Natural killer cell (primary cell): ENCODE measurements at regions not wholly inside any gene's neighbourhood (a gene's known extent, or its start where the extent isn't known, plus 50 kb on each side); places are given as distances from the start of the nearest gene placed in this dataset.

Experiments used
- ATAC-seq, 3 donors: fragments of 150-1000 bp in 2 of 3; fragments of 200-7000 bp in 1 of 3; cut with Tn5 transposase; 1 replicate in 1 of 3; 2 replicates in 2 of 3; pipeline ENCODE4 v1.10.0; 2021; ENCODE audit warnings: mild to moderate bottlenecking in 2 of 3, moderate library complexity in 2 of 3
- DNase-seq, 2 donors: peaks; one replicate each; pipeline versions ENCODE4 v3.0.0 to v3.0.0-alpha.2; 2013 to 2021; ENCODE audit warnings: mixed read lengths in 1 of 2
- H3K27ac ChIP-seq: one replicate; pipeline ENCODE4 v1.5.1; 2013; ENCODE audit warnings: mild to moderate bottlenecking, low read length
- H3K27me3 ChIP-seq: one replicate; pipeline ENCODE4 v1.6.1; 2013; ENCODE audit warnings: low read length; ENCODE audit not compliant: control insufficient read depth, insufficient read depth
- H3K36me3 ChIP-seq: one replicate; pipeline ENCODE4 v1.6.1; 2013; ENCODE audit warnings: low read length; ENCODE audit not compliant: control insufficient read depth, insufficient read depth
- H3K4me1 ChIP-seq: one replicate; pipeline ENCODE4 v1.6.1; 2013; ENCODE audit warnings: low read length; ENCODE audit not compliant: control insufficient read depth, insufficient read depth
- H3K4me3 ChIP-seq: one replicate; pipeline ENCODE4 v1.5.1; 2013; ENCODE audit warnings: low read length
- H3K9me3 ChIP-seq: one replicate; pipeline ENCODE4 v1.6.1; 2013; ENCODE audit warnings: low read length; ENCODE audit not compliant: control insufficient read depth, insufficient read depth
- H3K27ac Mint-ChIP-seq, 2 donors: one replicate each; pipeline ENCODE4 v1.8.0; 2022; ENCODE audit warnings: mild to moderate bottlenecking in 2 of 2, mixed read lengths in 2 of 2, moderate library complexity in 1 of 2
- H3K27me3 Mint-ChIP-seq, 2 donors: one replicate each; pipeline ENCODE4 v1.8.0; 2022; ENCODE audit warnings: low read depth in 2 of 2, mixed read lengths in 2 of 2
- H3K36me3 Mint-ChIP-seq: one replicate; pipeline ENCODE4 v1.8.0; 2022; ENCODE audit warnings: mixed read lengths
- H3K4me1 Mint-ChIP-seq, 2 donors: one replicate each; pipeline ENCODE4 v1.8.0; 2022; ENCODE audit warnings: mixed read lengths in 2 of 2
- H3K4me3 Mint-ChIP-seq: one replicate; pipeline ENCODE4 v1.8.0; 2022; ENCODE audit warnings: mild to moderate bottlenecking, moderate library complexity, mixed read lengths
- H3K9me3 Mint-ChIP-seq, 2 donors: one replicate each; pipeline ENCODE4 v1.8.0; 2022; ENCODE audit warnings: mixed read lengths in 2 of 2
- CTCF ChIP-seq: fragments of 200-600 bp; IDR thresholded peaks from one replicate; pipeline ENCODE4 v1.8.0; 2022; ENCODE audit warnings: antibody characterized with exemption
- WGBS: methylation state at CpG from one replicate; pipeline ENCODE4 v1.1.7; 2013; ENCODE audit warnings: missing lambda C conversion rate; ENCODE audit not compliant: insufficient coverage; 5-methylcytosine and 5-hydroxymethylcytosine counted together
- intact Hi-C: fragments of 100-400 bp; cut with micrococcal nuclease; formaldehyde crosslinking; loops from one replicate; pipeline ENCODE4 v1.14.2; 2022

GRCh38 chr14:95439881-95440280, 76.6 kb downstream of the SYNE3 start:
- H3K27ac ChIP-seq: no peak overlapping the region
- Mint-ChIP-seq H3K4me3 (no peak overlapping the region), H3K9me3 (no peaks in the 10 kb centered on the region), H3K4me1 (peaks cover 0 to 6% of the 10 kb centered on the region in 2 donors), H3K27me3 (no peaks in the 10 kb centered on the region), H3K36me3 (no peaks in the 10 kb centered on the region), H3K27ac (no peak overlapping the region)
- no peaks in the 10 kb centered on the region for H3K4me1 ChIP-seq
- H3K36me3 ChIP-seq: peaks cover 34% of the 10 kb centered on the region
- no peak overlapping the region for H3K4me3 ChIP-seq
- no peaks in the 10 kb centered on the region for H3K9me3 ChIP-seq
- intact Hi-C loops: loop anchor here (5.0 to 10.0 kb wide), 2 partner anchors 42 to 245 kb away; partner anchors contain the start of gene TCL1B
- DNase-seq (no peak), ATAC-seq (no peak)
- 96% methylated on average over 14 of the region's 14 CpGs for WGBS
- no peaks in the 10 kb centered on the region for H3K27me3 ChIP-seq
- TF ChIP-seq CTCF: no peak

- peaks cover 0 to 2% of the 10 kb centered on the region in 2 donors for H3K4me1 Mint-ChIP-seq
- Histone ChIP-seq H3K27me3 (no peaks in the 10 kb centered on the region), H3K9me3 (no peaks in the 10 kb centered on the region), H3K27ac (no peak overlapping the region), H3K36me3 (peaks cover 45% of the 10 kb centered on the region), H3K4me1 (no peaks in the 10 kb centered on the region), H3K4me3 (no peak overlapping the region)
- ATAC-seq (no peak), DNase-seq (no peak)
- H3K36me3 Mint-ChIP-seq: no peaks in the 10 kb centered on the region
- H3K27ac Mint-ChIP-seq: no peak overlapping the region
- no peaks in the 10 kb centered on the region for H3K9me3 Mint-ChIP-seq
- intact Hi-C loops: no loop called here
- no peak overlapping the region for H3K4me3 Mint-ChIP-seq
- WGBS: 78% methylated on average over 5 of the region's 5 CpGs
- no peaks in the 10 kb centered on the region for H3K27me3 Mint-ChIP-seq
- no peak for TF ChIP-seq CTCF
These were observed 78.7 kb downstream of the SYNE3 start for GRCh38 chr14:95437715-95438114.

GRCh38 chr14:95436354-95436753, 80.1 kb downstream of the SYNE3 start:
- Histone ChIP-seq H3K27me3 (no peaks in the 10 kb centered on the region), H3K4me3 (no peak overlapping the region), H3K27ac (no peak overlapping the region), H3K36me3 (peaks cover 55% of the 10 kb centered on the region), H3K9me3 (no peaks in the 10 kb centered on the region), H3K4me1 (no peaks in the 10 kb centered on the region)
- Mint-ChIP-seq H3K4me3 (no peak overlapping the region), H3K27me3 (no peaks in the 10 kb centered on the region), H3K27ac (no peak overlapping the region), H3K9me3 (no peaks in the 10 kb centered on the region), H3K36me3 (no peaks in the 10 kb centered on the region), H3K4me1 (no peaks in the 10 kb centered on the region)
- intact Hi-C loops: no loop called here
- DNase-seq (no peak), ATAC-seq (no peak)
- TF ChIP-seq CTCF: no peak
- WGBS: 88% methylated on average over 3 of the region's 4 CpGs

- H3K27me3 Mint-ChIP-seq: no peaks in the 10 kb centered on the region
- no peak for TF ChIP-seq CTCF
- no peak for ATAC-seq
- H3K27ac Mint-ChIP-seq: no peak overlapping the region
- H3K36me3 ChIP-seq: peaks cover 53% of the 10 kb centered on the region
- intact Hi-C loops: no loop called here
- H3K9me3 ChIP-seq: no peaks in the 10 kb centered on the region
- H3K4me3 Mint-ChIP-seq: no peak overlapping the region
- no peaks in the 10 kb centered on the region for H3K27me3 ChIP-seq
- 95% methylated on average over 1 of the region's 1 CpG for WGBS
- H3K27ac ChIP-seq: no peak overlapping the region
- no peaks in the 10 kb centered on the region for H3K9me3 Mint-ChIP-seq
- no peaks in the 10 kb centered on the region for H3K36me3 Mint-ChIP-seq
- no peaks in the 10 kb centered on the region for H3K4me1 ChIP-seq
- no peak for DNase-seq
- no peak overlapping the region for H3K4me3 ChIP-seq
- H3K4me1 Mint-ChIP-seq: no peaks in the 10 kb centered on the region
These were observed 82.3 kb downstream of the SYNE3 start for GRCh38 chr14:95434121-95434520.
